HG02588 (cell line): ENCODE measurements at regions not wholly inside any gene's neighbourhood (a gene's known extent, or its start where the extent isn't known, plus 50 kb on each side); places are given as distances from the start of the nearest gene placed in this dataset.
"Not testable (repeated sequence)": the region's sequence is repeated elsewhere in the genome, so short reads cannot be mapped to it uniquely, and the experiment has no call there.

Experiments used
- ATAC-seq: cut with Tn5 transposase; IDR thresholded peaks from one replicate; pipeline ENCODE4 v1.9.1; 2021; ENCODE audit warnings: mild to moderate bottlenecking, moderate library complexity; ENCODE audit not compliant: unreplicated experiment

DNA sequence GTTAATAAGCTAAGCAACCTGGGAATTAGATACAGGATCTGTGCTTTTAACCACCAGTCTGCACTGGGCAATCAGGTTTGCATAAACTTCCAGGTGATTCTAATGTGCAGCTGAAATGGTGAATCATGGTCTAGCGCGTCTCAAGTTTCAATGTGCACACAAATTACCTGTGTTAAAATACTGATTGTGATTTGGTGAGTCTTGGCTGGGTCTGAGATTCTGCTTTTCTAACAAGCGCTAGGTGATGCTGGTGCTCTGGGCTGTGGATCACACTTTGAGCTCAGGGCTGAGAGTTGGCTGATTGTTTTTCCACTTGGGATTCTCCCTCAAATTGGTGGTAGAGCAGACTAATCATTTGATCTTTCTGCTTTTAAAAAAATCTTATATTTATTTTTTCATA, 124.8 kb downstream of the C12orf75 start:
- ATAC-seq = no peak

DNA sequence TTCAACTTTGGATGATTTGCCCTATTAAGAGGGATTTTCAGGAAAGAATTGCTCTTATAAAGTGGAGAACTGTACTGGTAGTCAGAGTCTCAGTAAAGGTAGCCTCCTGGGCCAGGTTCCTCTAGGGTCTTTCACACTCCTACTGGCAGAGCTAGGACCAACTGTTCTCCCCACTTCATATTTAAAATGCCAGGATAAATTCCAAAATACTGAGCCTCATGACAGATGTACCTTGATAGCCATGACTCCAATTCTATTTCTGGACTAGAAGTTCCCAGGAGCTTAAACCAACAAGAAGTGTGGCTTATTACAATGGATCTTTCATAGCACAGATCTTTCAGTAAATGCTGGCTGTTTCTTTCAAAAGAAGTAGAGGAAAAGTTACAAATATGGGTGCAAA, 126.5 kb downstream of the C12orf75 start:
- ATAC-seq = no peak

DNA sequence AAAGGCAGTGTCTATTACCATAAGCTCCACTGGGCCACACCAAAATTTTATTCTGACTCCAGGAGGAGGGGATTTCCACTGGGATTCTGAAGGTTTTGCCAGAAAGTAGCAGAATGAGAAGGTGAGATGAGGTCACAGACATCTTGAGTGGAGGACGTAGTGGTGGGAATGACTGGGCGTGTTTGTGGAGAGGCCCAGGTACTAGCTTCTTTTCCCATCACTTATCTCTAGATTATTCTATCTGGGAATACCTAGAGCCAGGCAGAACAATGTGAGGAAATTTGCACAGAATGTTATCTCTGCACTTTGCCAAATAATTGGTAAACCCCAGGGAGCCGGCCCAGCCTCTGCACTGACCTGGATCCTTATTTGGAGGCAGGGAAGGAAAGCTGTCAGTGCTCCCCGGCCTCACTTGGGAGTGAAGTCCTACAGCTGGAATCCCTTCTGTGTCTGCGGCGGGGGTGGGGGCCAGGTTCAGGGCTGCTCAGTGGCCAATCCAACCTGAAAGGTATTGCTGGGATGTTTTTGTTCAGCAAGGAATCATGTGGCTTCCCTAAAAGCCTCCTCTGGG, 129.4 kb downstream of the C12orf75 start:
- no peak for ATAC-seq

DNA sequence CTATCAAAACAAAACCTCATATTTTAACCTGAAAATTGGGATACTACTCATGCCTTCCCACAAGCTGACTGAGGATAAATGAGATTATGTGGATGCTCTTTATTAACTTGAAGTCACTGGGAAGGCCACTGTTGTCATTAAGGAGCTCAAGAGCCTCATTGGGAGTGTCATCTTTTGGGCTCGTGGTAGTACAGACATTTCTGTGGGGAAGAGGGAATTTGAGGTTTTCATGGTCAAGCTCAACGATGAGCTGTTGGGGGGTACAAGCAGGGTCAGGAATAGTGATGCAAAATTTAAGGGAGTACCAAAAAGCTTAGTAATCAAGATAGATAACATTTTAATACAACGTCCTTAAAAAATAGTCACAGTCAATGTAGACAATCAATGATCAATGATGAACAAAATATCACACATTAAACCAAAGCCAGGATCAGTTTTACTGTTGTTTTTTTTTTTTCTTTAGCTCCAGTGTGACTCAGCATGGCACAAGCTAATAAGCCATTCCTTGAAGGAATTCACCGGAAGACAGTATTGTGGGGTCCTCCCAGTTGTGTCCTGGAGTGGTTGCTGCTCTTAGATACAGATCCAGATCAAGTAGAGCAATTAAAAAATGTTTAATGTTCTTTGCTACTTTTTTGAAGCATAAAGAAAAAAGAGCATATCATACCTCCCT, 130.9 kb downstream of the C12orf75 start:
- no peak for ATAC-seq

DNA sequence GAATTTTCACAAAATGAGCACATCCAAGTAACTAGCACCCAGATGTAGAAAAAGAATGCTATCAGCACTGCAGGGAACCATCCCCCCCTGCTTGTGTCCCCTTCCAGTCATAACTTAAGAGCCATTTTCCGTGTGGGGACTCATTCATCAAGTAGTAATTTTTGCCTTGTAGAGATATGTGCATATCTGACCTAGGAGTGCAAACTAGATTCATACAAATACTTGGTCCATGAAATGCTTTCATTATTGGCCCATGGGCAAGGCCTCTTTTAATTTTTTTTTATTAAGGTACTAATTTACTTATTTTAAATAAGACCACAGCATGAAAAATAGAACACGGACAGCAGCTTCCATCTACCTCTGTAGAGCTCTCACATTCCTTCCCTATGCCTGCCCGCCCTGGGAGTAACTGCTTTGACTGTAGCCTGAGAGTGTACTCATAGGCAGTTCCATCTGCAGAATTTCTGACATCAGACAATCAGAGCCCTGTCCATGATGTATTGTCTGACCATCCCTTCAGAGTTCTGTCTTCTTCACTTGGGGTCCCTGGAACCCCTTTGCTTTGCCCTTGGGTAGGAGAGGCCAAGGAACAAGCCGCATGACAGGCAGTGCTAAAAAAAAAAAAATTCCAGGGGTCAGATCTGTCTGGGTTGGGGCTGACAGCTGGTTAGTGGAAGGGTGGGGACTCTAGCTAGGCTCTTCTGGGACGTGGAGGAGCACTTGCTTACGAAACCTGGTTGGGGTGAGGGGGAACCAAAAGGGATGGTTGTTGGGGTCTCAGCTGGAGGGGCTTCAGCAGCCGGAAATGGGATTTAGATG, 131.7 kb downstream of the C12orf75 start:
- ATAC-seq = no peak

DNA sequence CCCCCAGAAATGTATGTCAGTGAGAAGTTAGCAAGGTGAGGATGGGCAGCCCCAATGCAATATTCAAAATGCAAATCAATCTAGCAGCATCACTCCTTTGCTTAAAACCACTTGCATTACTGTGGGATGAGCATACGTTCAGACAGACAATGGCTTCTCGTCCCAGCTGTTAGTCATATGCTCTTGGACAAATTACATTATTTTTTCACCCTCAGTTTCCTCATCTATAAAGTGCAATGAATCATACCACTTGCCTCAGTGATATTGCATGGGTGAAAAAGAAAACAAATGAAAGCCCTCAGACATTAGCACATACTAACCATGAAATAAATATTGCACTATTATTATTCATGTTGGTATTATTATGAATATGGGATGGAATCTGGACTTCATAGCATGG, 132.3 kb downstream of the C12orf75 start:
- ATAC-seq = no peak

DNA sequence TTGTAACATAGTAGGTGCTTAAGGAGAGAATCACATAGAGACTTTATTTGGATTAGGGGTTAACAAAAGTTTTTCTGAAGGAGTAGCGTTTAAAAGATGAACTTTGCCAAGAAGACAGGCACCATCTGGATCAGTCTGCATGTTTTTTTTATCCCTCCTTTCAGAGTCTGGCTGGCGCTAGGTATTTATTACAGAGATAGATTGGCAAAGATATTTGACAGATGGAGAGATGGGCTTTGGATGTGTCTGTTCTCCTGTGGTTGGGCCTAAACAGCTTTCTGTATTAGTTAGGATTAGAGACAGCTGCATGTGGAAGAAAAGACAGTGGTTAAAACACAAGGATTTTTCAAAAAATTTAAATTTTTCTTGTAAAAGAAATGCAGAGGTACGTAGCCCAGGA, 133.9 kb downstream of the C12orf75 start:
- no peak for ATAC-seq

DNA sequence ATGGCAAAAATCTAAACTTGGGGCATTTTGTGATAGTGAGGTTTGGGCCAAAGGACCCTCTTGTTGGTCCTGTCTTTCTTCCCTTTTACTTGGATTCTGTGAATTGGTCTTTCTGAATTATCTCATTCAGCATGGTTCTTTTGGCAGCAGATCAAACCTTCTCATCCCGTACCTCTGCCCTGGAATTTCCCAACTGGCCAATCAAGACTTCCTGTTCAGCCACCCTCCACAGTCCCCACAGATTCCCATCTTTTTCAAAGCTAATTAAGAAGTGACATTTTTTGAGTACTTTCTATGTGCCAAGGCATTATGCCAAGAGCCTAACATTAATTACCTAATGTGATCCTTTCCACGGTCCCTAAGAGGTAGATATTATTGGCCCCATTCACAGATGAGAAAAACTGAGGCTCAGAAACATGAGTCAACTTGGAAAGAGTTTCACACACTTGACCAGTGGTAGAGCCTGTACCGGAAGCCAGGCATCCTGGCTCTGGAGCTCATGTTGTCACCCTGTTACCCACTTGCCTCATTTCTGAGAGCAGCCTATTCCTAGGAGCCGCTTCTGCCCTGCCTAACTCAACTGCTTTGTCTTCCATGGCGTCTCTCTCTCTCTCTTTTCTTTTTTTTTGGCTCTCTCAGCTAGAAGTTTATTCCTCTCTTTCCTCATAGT, 135.9 kb downstream of the C12orf75 start:
- no peak for ATAC-seq

DNA sequence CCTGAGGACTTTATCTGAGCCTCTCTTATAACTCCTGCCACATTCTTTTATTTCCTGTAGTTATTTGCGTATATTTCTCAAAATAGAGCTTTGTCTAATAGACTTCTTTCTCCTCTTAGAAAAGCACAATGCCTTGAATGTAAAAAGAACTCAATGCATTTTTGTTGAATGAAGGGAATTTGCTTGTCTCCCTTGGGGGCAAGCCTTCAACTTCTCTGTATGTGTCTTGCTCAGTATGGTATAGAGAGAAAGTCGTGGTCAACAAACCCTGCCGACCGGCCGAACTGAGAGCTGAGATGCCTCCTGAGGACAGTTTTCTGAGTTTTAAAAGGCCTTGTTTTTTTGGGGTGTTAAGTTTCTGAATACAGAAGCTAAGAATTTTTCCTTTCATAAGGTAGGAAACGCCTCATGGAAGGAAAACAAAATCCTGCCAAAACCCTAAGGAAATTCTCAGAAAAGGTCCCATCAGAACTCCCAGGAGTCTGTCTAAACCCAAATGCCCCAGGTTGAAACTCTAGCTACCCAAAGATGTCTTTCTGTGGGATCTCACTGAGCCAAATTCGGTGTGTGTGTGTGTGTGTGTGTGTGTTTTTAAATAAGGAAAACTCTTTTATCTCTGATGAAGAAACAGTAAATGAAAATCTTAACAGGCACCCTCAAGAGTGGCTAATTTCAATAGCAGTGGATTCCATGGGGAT, 136.6 kb downstream of the C12orf75 start:
- ATAC-seq = no peak

DNA sequence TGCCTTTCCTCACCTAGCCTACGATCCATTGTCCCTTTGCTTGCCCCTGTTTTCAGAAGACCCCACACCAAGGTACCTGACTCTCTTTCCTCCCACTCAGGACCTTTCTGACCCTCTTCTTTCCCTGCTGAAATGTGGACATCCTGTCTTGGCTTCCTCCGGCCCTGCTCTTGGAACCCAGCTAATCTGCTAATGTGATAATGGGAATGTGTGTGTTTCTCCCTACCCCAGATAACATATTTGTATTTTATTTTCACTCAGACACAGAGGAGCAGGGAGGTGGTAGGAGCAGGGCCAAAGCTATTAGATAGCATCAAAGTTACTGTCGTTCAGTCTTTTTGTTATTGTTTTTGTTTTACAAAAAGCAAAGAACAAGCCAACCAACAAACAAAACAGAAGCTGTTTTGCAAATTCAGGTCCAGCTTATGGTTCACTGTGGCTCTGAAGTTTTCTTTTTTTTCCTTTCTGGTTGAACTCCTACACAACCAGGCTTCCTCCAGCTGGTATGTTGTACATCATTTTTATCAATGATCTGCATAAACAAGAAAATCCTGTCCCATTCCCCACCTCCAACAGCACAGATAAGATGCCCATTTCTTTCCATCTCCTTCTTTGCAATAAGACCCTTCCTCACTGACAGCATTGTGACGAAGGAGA, 137.3 kb downstream of the C12orf75 start:
- no peak for ATAC-seq

DNA sequence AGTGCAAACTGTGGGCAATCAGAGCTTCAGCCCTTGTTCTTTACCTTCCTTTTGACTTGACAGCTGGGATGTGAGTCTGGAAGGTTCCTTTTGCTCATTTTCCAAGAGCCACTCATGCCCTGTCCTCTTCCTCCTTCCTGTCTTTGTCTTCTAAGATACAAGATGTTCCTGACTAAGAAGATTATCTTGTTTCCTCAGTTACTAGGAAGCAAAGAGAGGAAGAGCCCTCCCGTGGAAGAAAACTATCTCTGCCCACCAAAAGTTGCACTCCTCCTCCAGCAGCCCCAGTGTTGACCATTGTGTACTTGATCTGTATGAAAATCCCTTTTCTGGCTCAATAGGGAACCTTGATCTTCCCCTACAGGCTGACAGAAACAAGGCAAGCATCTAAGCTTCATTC, 138.0 kb downstream of the C12orf75 start:
- no peak for ATAC-seq

DNA sequence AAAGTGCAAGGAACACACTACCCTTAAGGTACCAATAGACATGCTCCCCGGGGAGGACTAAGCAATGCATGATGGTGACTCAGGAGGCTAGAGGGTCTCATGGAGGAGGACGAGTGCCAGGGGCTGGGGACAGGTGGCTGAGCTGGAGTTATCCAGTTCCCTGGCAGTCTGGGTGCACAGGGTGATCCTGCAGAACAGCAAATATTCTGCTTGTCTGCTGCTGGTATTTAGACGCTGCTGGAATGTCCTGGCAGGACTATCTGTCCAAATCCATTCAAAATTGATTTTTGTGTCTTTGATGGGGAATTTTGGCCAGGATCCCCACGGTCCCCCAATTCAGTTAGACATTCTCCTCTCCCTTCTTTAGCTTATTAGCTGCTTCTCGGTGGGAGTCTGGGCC, 138.7 kb downstream of the C12orf75 start:
- ATAC-seq = no peak

DNA sequence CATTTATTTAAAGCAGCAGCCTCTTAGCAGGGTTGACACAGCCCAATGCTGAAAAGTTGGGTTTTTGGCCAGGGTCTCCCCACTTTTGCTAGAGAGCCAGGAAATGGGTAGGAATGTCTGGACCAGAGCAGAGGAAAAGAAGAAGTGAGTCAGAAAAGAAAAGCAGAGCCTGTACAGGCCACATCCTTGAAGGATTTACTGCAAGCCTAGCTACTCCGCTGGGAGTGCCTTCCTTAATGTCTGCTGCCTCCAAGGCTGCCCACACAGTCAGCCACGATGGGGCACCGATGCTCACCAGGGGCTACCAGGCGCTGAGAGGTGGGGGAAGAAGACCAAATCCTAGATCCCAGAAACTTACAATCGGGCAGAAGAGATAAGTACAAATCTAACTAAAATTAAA, 139.2 kb downstream of the C12orf75 start:
- no peak for ATAC-seq

DNA sequence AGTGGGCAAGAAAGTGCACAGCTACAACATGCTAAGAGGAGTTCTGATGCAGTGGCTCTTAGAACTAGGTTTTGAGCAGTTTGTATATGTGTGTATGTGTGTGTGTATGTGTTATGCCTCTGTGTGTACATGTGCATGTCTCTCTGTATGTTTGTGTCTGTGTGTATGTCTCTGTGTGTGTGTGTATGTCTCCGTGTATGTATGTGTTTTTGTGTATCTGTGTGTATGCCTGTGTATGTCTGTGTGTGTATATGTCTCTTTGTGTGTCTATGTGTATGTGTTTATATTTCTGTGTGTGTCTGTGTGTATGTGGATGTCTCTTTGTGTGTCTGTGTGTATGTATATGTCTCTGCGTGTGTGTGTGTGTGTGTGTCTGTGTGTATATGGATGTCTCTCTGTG, 139.6 kb downstream of the C12orf75 start:
- ATAC-seq = no peak

DNA sequence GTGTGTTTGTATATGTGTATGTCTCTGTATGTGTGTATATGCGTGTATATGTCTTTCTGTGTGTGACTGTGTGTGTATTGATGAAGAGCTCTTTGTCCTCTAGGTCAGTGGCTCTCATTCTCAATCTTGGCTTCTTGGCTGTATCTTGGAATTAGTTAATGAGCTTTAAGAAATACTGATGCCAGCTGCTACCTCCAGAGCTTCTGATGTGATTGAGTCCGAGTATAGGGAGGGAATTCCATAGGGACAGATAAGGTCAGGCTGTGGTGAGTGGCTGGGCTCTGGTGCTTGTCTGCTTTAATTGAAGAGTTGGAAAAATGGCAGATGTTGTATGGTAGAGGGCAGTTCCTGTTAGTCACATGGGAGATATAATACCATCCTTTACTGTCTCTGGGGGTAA, 140.1 kb downstream of the C12orf75 start:
- no peak for ATAC-seq

DNA sequence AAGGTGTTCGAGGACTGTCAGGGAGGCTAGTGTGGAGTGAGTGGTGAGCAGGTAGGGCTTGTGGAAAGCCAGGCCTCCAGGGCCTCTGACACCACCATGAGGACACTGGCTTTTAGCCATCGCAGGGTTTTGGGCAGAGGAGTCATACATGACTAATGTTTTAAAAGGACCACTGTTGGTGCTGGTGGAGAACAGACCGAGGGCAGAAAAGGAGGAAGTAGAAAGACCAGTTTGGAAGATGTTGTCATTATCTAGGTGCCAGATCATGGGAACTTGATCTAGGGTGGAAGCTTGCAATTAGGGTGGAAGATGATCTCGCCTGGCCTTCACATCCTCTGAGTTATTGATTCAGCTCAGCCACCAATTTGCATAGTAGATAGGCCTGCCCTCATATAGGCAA, 144.2 kb downstream of the C12orf75 start:
- ATAC-seq = no peak

DNA sequence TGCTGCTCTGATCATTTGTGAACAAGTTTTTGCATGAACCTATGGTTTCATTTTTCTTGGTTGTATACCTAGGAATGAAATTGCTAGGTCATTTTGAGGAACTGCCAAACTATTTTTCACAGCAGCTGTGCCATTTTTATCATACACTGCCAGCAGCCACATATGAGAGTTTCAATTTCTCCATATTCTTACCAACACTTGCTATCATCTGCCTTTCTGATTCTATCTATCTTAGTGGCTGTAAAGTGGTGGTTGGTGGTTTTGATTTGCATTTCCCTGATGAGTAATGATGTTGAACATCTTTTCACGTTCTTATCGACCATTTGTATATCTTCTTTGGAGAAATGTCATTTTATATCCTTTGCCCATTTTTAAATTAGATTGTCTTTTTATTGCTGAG, 146.1 kb downstream of the C12orf75 start:
- ATAC-seq = no peak

DNA sequence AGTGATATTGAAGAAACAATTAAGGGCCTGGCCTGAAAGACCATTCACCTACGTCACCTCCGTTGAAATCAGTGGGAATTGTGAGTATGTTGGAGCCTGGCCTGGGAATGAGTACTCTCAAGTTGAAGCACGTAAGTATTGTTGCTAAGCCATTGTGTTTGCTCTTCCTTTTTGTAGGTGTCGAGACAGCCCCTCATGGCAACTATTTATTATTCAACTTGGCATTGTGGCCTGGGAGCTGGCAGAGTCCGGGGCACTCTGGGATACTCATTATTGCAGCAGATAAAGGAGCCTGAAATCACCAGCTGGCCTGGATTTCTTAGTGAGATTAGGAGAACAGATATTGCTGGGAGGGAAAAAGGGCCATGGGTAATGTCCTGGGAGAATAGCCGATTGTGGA, 147.4 kb downstream of the C12orf75 start:
- ATAC-seq = no peak

DNA sequence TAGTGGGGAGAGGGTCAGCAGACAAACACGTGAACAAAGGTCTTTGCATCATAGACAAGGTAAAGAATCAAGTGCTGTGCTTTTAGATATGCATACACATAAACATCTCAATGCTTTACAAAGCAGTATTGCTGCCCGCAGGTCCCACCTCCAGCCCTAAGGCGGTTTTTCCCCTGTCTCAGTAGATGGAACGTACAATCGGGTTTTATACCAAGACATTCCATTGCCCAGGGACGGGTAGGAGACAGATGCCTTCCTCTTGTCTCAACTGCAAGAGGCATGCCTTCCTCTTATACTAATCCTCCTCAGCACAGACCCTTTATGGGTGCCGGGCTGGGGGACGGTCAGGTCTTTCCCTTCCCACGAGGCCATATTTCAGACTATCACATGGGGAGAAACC, 148.3 kb downstream of the C12orf75 start:
- not testable (repeated sequence) for ATAC-seq

DNA sequence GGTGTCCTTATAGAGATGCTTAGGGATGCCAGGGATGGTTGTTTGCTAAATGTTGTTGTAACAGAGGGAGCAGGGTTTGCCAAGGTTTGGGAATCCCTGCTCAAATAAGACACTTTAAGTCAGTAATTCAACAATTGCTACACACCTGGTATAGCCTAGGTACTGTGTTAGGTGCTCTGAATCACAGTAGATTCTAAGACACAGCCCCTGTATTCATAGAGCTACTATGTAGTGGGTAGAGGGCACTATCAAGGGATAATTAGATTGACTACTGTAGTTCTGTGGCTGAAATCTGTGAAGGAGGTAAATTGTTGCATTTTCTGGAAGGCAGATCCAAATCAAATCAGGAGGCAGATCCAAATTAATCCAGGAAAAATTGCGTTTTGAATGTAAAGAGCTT, 149.2 kb downstream of the C12orf75 start:
- no peak for ATAC-seq

DNA sequence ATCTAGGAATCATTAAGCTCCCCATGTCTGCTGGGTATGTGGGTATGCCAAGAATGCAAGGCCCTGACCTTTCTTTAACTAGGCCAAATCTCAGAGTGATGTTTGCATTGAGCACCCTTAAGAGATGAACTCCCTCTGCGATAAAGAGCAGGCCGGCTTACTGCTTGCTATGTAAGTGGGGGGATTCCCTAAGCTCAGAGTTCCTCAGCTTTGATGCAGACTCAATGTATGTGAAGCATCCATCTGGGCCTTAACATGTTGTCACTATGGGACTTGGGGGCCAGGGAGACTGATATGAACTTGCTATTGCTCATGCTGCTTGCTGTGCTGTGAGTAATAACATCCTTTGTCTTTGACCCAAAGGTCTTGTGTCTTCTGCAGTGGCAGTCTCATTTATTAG, 149.7 kb downstream of the C12orf75 start:
- no peak for ATAC-seq
